ENCODE measurements at regions not wholly inside any gene's neighbourhood (a gene's known extent, or its start where the extent isn't known, plus 50 kb on each side); places are given as distances from the start of the nearest gene placed in this dataset.

- H3K9me3 ChIP-seq: no peaks in the 10 kb centered on the region
- WGBS, 2 donors: 82 to 89% methylated on average over 1 of the region's 1 CpG
- intact Hi-C loops (cut with DNase I): no loop called here
- no peaks in the 10 kb centered on the region for H3K36me3 ChIP-seq
- ATAC-seq (no peak), DNase-seq (no peak)
- no peak overlapping the region for H3K4me3 ChIP-seq
- no peaks in the 10 kb centered on the region for H3K4me1 ChIP-seq
- no peaks in the 10 kb centered on the region for H3K27me3 ChIP-seq
- H3K27ac ChIP-seq: no peak overlapping the region
- no peak for TF ChIP-seq CTCF (IDR thresholded peaks at IDR 0.05)
These were observed 175.8 kb downstream of the FMR1NB start for GRCh38 chrX:148156986-148157385.

- no peaks in the 10 kb centered on the region for H3K4me1 ChIP-seq
- H3K4me3 ChIP-seq: no peak overlapping the region
- DNase-seq (no peak), ATAC-seq (no peak)
- no peak overlapping the region for H3K27ac ChIP-seq
- no peaks in the 10 kb centered on the region for H3K27me3 ChIP-seq
- H3K9me3 ChIP-seq: no peaks in the 10 kb centered on the region
- no peak for TF ChIP-seq CTCF (IDR thresholded peaks at IDR 0.05)
- intact Hi-C loops (cut with DNase I): no loop called here
- no peaks in the 10 kb centered on the region for H3K36me3 ChIP-seq
These were observed 178.7 kb downstream of the FMR1NB start for GRCh38 chrX:148159796-148160195.

- H3K4me1 ChIP-seq: no peaks in the 10 kb centered on the region
- WGBS, 2 donors: 71% methylated on average over 6 of the region's 6 CpGs
- H3K27me3 ChIP-seq: no peaks in the 10 kb centered on the region
- ATAC-seq (no peak), DNase-seq (no peak)
- TF ChIP-seq CTCF (IDR thresholded peaks at IDR 0.05): no peak
- H3K36me3 ChIP-seq: no peaks in the 10 kb centered on the region
- intact Hi-C loops (cut with DNase I): no loop called here
- H3K9me3 ChIP-seq: no peaks in the 10 kb centered on the region
- no peak overlapping the region for H3K4me3 ChIP-seq
- no peak overlapping the region for H3K27ac ChIP-seq
These were observed 180.6 kb downstream of the FMR1NB start for GRCh38 chrX:148161701-148162100.

GRCh38 chrX:148185631-148186030, 204.5 kb downstream of the FMR1NB start:
- intact Hi-C loops (cut with DNase I): no loop called here

More at GRCh38 chrX:148185631-148186030, 204.5 kb downstream of the FMR1NB start:
- Histone ChIP-seq H3K9me3 (no peaks in the 10 kb centered on the region), H3K27me3 (no peaks in the 10 kb centered on the region), H3K4me1 (no peaks in the 10 kb centered on the region), H3K4me3 (no peak overlapping the region), H3K27ac (no peak overlapping the region), H3K36me3 (no peaks in the 10 kb centered on the region)
- DNase-seq (no peak), ATAC-seq (no peak)
- TF ChIP-seq CTCF (IDR thresholded peaks at IDR 0.05): no peak

All from heart right ventricle (tissue), 16 donors.